ENCODE measurements at regions not wholly inside any gene's neighbourhood (a gene's known extent, or its start where the extent isn't known, plus 50 kb on each side); places are given as distances from the start of the nearest gene placed in this dataset.

DNA sequence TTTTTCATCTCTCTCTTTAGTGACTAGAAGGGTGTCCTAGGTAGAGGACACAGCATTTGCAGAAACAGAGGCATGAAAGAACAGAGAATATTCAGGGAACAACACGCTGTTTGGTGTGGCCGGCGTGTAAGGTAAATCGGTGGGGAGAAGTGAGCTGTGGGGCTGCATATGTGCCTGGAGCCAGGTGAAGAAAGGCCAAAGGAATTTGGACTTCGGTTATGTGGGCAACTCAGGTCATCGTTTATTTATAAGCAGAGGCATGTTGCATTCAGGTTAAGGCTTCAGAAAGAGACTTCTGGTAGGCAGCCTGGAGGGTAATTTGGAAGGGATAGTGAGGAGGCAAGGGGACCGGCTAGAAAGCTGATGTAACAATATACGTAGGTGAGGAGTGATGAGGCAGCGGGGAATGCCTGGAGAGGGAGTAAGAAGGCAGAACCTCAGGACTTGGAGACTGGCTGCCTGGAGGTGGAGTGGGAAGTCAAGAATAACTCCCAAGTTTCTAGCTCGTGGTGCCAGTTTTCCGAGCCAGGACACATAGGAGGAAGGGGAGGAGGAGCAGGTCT, 64.1 kb upstream of the ACOT11 start:
- no peak overlapping the region for H3K4me3 ChIP-seq
- peaks cover 28% of the 10 kb centered on the region for H3K4me1 ChIP-seq (ENCODE audit: low read depth)
- TF ChIP-seq, protein P1, sequence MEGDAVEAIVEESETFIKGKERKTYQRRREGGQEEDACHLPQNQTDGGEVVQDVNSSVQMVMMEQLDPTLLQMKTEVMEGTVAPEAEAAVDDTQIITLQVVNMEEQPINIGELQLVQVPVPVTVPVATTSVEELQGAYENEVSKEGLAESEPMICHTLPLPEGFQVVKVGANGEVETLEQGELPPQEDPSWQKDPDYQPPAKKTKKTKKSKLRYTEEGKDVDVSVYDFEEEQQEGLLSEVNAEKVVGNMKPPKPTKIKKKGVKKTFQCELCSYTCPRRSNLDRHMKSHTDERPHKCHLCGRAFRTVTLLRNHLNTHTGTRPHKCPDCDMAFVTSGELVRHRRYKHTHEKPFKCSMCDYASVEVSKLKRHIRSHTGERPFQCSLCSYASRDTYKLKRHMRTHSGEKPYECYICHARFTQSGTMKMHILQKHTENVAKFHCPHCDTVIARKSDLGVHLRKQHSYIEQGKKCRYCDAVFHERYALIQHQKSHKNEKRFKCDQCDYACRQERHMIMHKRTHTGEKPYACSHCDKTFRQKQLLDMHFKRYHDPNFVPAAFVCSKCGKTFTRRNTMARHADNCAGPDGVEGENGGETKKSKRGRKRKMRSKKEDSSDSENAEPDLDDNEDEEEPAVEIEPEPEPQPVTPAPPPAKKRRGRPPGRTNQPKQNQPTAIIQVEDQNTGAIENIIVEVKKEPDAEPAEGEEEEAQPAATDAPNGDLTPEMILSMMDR (IDR thresholded peaks at IDR 0.05) = no peak
- H3K9me3 ChIP-seq = no peaks in the 10 kb centered on the region
- intact Hi-C loops (cut with DNase I, micrococcal nuclease) = loop anchor here in 1 of 2 donors (5.0 kb wide), 1 partner anchor 67 kb away; no protein-coding TSS in a partner anchor
- ATAC-seq = no peak
- H3K36me3 ChIP-seq (ENCODE audit: low read depth) = no peaks in the 10 kb centered on the region
- DNase-seq = no peak

- Histone ChIP-seq H3K9me3 (no peaks in the 10 kb centered on the region), H3K4me1 (ENCODE audit: low read depth) (peaks cover 12% of the 10 kb centered on the region), H3K4me3 (no peak overlapping the region), H3K36me3 (ENCODE audit: low read depth) (no peaks in the 10 kb centered on the region)
- intact Hi-C loops (cut with DNase I, micrococcal nuclease) = loop anchor here in 1 of 2 donors (5.0 kb wide), 1 partner anchor 64 kb away; no protein-coding TSS in a partner anchor
- DNase-seq = peak; percentile 75 to 79 (median 78)
- TF ChIP-seq, protein P1 (IDR thresholded peaks at IDR 0.05) = no peak
- peak; percentile 93 for ATAC-seq
These were observed 66.7 kb upstream of the ACOT11 start for GRCh38 chr1:54481201-54481884.

GRCh38 chr1:54480525-54480848, 67.5 kb upstream of the ACOT11 start:
- DNase-seq = no peak
- Histone ChIP-seq H3K4me1 (ENCODE audit: low read depth) (peaks cover 12% of the 10 kb centered on the region), H3K36me3 (ENCODE audit: low read depth) (no peaks in the 10 kb centered on the region), H3K9me3 (no peaks in the 10 kb centered on the region), H3K4me3 (no peak overlapping the region)
- intact Hi-C loops (cut with DNase I, micrococcal nuclease) = loop anchor here in 1 of 2 donors (5.0 kb wide), 1 partner anchor 63 kb away; no protein-coding TSS in a partner anchor
- peak; percentile 8 for ATAC-seq
- TF ChIP-seq, protein P1 (IDR thresholded peaks at IDR 0.05) = no peak

- peaks cover 12% of the 10 kb centered on the region for H3K4me1 ChIP-seq (ENCODE audit: low read depth)
- no peak for ATAC-seq
- TF ChIP-seq, protein P1 (IDR thresholded peaks at IDR 0.05) = no peak
- H3K36me3 ChIP-seq (ENCODE audit: low read depth) = no peaks in the 10 kb centered on the region
- no peak for DNase-seq
- H3K4me3 ChIP-seq = no peak overlapping the region
- no peaks in the 10 kb centered on the region for H3K9me3 ChIP-seq
- intact Hi-C loops (cut with DNase I, micrococcal nuclease) = loop anchor here in 1 of 2 donors (5.0 kb wide), 1 partner anchor 63 kb away; no protein-coding TSS in a partner anchor
These were observed 68.0 kb upstream of the ACOT11 start for GRCh38 chr1:54479841-54480524.

GRCh38 chr1:54479251-54479650, 68.8 kb upstream of the ACOT11 start:
- ATAC-seq (no peak), DNase-seq (no peak)
- Histone ChIP-seq H3K4me3 (no peak overlapping the region), H3K36me3 (ENCODE audit: low read depth) (no peaks in the 10 kb centered on the region), H3K9me3 (no peaks in the 10 kb centered on the region), H3K4me1 (ENCODE audit: low read depth) (peaks cover 12% of the 10 kb centered on the region)
- TF ChIP-seq, protein P1 (IDR thresholded peaks at IDR 0.05) = no peak
- intact Hi-C loops (cut with DNase I, micrococcal nuclease) = no loop called here

Data from mucosa of descending colon (tissue), 3 donors.